HCT116 (cell line): ENCODE measurements at regions not wholly inside any gene's neighbourhood (a gene's known extent, or its start where the extent isn't known, plus 50 kb on each side); places are given as distances from the start of the nearest gene placed in this dataset.

Experiments
- ATAC-seq: fragments of 200-7000 bp; cut with Tn5 transposase; 2 replicates; pipeline ENCODE4 v1.9.1; 2020; ENCODE audit warnings: mild to moderate bottlenecking, moderate library complexity
- BruUV-seq: library from RNA; stranded (reverse); fragments of 400-500 nt; replicated peaks from 2 replicates; lab custom pipeline; 2021; lab: Mats Ljungman, UMichigan
- CTCF ChIA-PET: fragments of 300-600 bp; sonication (Branson Sonifier 250); formaldehyde crosslinking; loops from one replicate; lab custom pipeline; 2021; ENCODE audit warnings: antibody characterized with exemption; lab: Charles Lee
- POLR2A ChIA-PET: fragments of 300-600, 350-600 bp; sonication (Branson Sonifier 250); formaldehyde crosslinking; loops from one replicate; lab custom pipeline; 2021; ENCODE audit warnings: antibody characterized with exemption; lab: Charles Lee
- RAD21 ChIA-PET, 2 experiments: fragments of 300-600 bp; sonication (Branson Sonifier 250); formaldehyde crosslinking; loops; one replicate each; lab custom pipeline; 2023; ENCODE audit warnings: low total read pairs in 2 of 2; ENCODE audit not compliant: uncharacterized antibody in 2 of 2, unreplicated experiment in 2 of 2, low non-redundant PET in 1 of 2; lab: Charles Lee
- DNase-seq: peaks from one replicate; pipeline ENCODE4 v3.0.0-alpha.2; 2010; ENCODE audit warnings: low read depth, low spot score
- H2AFZ ChIP-seq: fragments of 200-600 bp; shearing (Covaris generic), sonication (generic); 2 replicates; pipeline ENCODE4 v1.6.1; 2017; ENCODE audit warnings: low read depth, mixed run types, mixed read lengths, antibody characterized with exemption, low read length; ENCODE audit not compliant: poor library complexity, severe bottlenecking
- H3K27ac ChIP-seq: 2 replicates; pipeline ENCODE4 v1.5.1; 2012; ENCODE audit warnings: low read depth, low read length
- H3K27me3 ChIP-seq: fragments of 200-600 bp; sonication (generic); 2 replicates; pipeline ENCODE4 v1.6.1; 2016; ENCODE audit warnings: mixed run types, low read length, mixed read lengths; ENCODE audit not compliant: insufficient read depth
- H3K36me3 ChIP-seq, 2 experiments: fragments of 200-500 bp in 1 of 2; fragments of 200-600 bp in 1 of 2; sonication (Bioruptor generic) in 1 of 2; sonication (generic) in 1 of 2; 2 replicates each; pipeline versions ENCODE4 v1.5.1 to v1.6.1; 2014 to 2016; ENCODE audit warnings: low read length in 2 of 2, inconsistent platforms in 1 of 2, mixed read lengths in 1 of 2, mixed run types in 1 of 2; ENCODE audit not compliant: insufficient read depth in 2 of 2, control insufficient read depth in 1 of 2
- H3K4me1 ChIP-seq, 2 experiments: fragments of 200-600 bp in 1 of 2; sonication (generic) in 1 of 2; 2 replicates each; pipeline versions ENCODE4 v1.5.1 to v1.6.1; 2012 to 2017; ENCODE audit warnings: low read length in 2 of 2, inconsistent platforms in 1 of 2, mild to moderate bottlenecking in 1 of 2, mixed read lengths in 1 of 2, mixed run types in 1 of 2, moderate library complexity in 1 of 2; ENCODE audit not compliant: insufficient read depth in 2 of 2, control insufficient read depth in 1 of 2
- H3K4me2 ChIP-seq: fragments of 200-600 bp; sonication (generic); 2 replicates; pipeline ENCODE4 v1.6.1; 2017; ENCODE audit warnings: mixed run types, low read length, mixed read lengths
- H3K4me3 ChIP-seq, 2 experiments: fragments of 200-600 bp in 1 of 2; sonication (generic) in 1 of 2; replicated peaks in 1 of 2; 2 replicates each; pipeline ENCODE4 v1.5.1; 2011 to 2016; ENCODE audit warnings: low read length in 2 of 2, control low read depth in 1 of 2, low read depth in 1 of 2, mild to moderate bottlenecking in 1 of 2, mixed read lengths in 1 of 2, mixed run types in 1 of 2
- H3K79me2 ChIP-seq: fragments of 200-600 bp; sonication (generic); 2 replicates; pipeline ENCODE4 v1.6.1; 2017; ENCODE audit warnings: mild to moderate bottlenecking, mixed run types, low read length, moderate library complexity, mixed read lengths; ENCODE audit not compliant: insufficient read depth
- H3K9ac ChIP-seq: fragments of 200-600 bp; sonication (generic); 2 replicates; pipeline ENCODE4 v1.6.1; 2016; ENCODE audit warnings: low read length, mixed read lengths
- H3K9me2 ChIP-seq: fragments of 200-600 bp; sonication (generic), shearing (Covaris generic); 2 replicates; pipeline ENCODE4 v1.6.1; 2017; ENCODE audit warnings: mixed run types, mild to moderate bottlenecking, moderate library complexity; ENCODE audit not compliant: insufficient read depth
- H3K9me3 ChIP-seq, 2 experiments: fragments of 200-500 bp in 1 of 2; fragments of 200-600 bp in 1 of 2; sonication (Bioruptor generic) in 1 of 2; sonication (generic) in 1 of 2; 2 replicates each; pipeline ENCODE4 v1.6.1; 2014 to 2017; ENCODE audit warnings: low read length in 2 of 2, mixed read lengths in 2 of 2, inconsistent platforms in 1 of 2, low read depth in 1 of 2, mild to moderate bottlenecking in 1 of 2, mixed run types in 1 of 2, moderate library complexity in 1 of 2; ENCODE audit not compliant: control insufficient read depth in 1 of 2, insufficient read depth in 1 of 2
- H4K20me1 ChIP-seq: fragments of 200-600 bp; sonication (generic), shearing (Covaris generic); 2 replicates; pipeline ENCODE4 v1.6.1; 2017; ENCODE audit warnings: mixed run types, mild to moderate bottlenecking, moderate library complexity; ENCODE audit not compliant: insufficient read depth
- CBX3 ChIP-seq: IDR thresholded peaks from 2 replicates; pipeline ENCODE4 v1.6.1; 2012; ENCODE audit warnings: low read depth
- CEBPB ChIP-seq: IDR thresholded peaks from 2 replicates; pipeline ENCODE4 v1.6.1; 2012; ENCODE audit warnings: low read depth
- EGR1 ChIP-seq: IDR thresholded peaks from 2 replicates; pipeline ENCODE4 v1.6.1; 2012; ENCODE audit warnings: low read depth
- ELF1 ChIP-seq: IDR thresholded peaks from 2 replicates; pipeline ENCODE4 v1.6.1; 2012; ENCODE audit warnings: low read depth, borderline replicate concordance
- EZH2 ChIP-seq: fragments of 200-600 bp; sonication (generic); IDR thresholded peaks from 2 replicates; pipeline ENCODE4 v1.6.1; 2017; ENCODE audit warnings: antibody characterized with exemption, mixed run types
- EZH2phosphoT487 ChIP-seq: fragments of 200-600 bp; IDR thresholded peaks from 2 replicates; pipeline ENCODE4 v1.6.1; 2018; ENCODE audit warnings: antibody characterized with exemption, borderline replicate concordance
- FOSL1 ChIP-seq: IDR thresholded peaks from 2 replicates; pipeline ENCODE4 v1.6.1; 2012; ENCODE audit warnings: low read depth
- SRF ChIP-seq: IDR thresholded peaks from 2 replicates; pipeline ENCODE4 v1.6.1; 2012; ENCODE audit warnings: low read depth
- TCF7L2 ChIP-seq: IDR thresholded peaks from 2 replicates; pipeline ENCODE4 v1.7.0; 2011; ENCODE audit warnings: borderline replicate concordance, inconsistent platforms; ENCODE audit not compliant: insufficient read depth, insufficient read length; ENCODE audit errors: extremely low read depth
- ZFX ChIP-seq: fragments of 450-650 bp; IDR thresholded peaks from 2 replicates; pipeline ENCODE4 v1.6.1; 2017
- ZNF274 ChIP-seq: fragments of 200-500 bp; sonication (Bioruptor generic); IDR thresholded peaks from 2 replicates; pipeline ENCODE4 v1.6.1; 2014; ENCODE audit warnings: mild to moderate bottlenecking, low read depth, low read length, inconsistent platforms
- intact Hi-C: fragments of 100-400 bp; cut with micrococcal nuclease; formaldehyde crosslinking; loops from 2 replicates; pipeline ENCODE4 v1.10.0; 2022
- TF ChIP-seq, protein P1 (sequence below): IDR thresholded peaks from 2 replicates; pipeline ENCODE4 v1.6.1; 2011; ENCODE audit warnings: mild to moderate bottlenecking, low read length, moderate library complexity; ENCODE audit not compliant: insufficient replicate concordance; ENCODE audit errors: extremely low read depth
- TF ChIP-seq, protein P2 (sequence below): IDR thresholded peaks from 2 replicates; pipeline ENCODE4 v1.6.1; 2012; ENCODE audit warnings: low read depth
- TF ChIP-seq, protein P3 (sequence below): IDR thresholded peaks from 2 replicates; pipeline ENCODE4 v1.6.1; 2012

DNA sequence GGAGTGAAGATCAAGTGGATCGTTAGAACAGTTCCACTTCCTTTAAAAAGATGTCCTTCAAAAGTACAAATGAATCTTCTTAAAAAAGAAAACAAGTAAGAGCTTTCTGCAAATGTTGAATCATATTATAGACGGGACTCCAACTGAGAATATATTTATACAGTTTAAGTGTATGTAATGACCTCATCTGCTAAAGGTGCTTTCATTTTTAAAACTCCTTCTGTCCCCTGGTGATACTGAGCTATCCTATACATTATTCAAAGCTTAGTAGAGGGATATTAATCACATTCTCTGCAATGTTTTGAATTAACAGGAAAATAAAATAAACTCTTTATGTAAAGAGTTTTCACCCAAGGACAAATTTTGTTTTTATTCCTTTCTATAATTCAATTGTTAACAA is 420.7 kb upstream of the SLC8A1 start:
- RAD21 ChIA-PET, result no interaction called here
- Histone ChIP-seq H3K27ac (no peak overlapping the region), H3K27me3 (no peaks in the 10 kb centered on the region), H3K9me3 (peaks cover 0 to 5% of the 10 kb centered on the region in 2 experiments; a peak in 2 of 4 replicates), H4K20me1 (no peaks in the 10 kb centered on the region), H3K4me1 (no peaks in the 10 kb centered on the region), H2AFZ (no peak overlapping the region), H3K4me2 (no peak overlapping the region), H3K36me3 (no peaks in the 10 kb centered on the region), H3K4me3 (no peak overlapping the region), H3K79me2 (no peaks in the 10 kb centered on the region), H3K9ac (no peak overlapping the region), H3K9me2 (no peaks in the 10 kb centered on the region)
- no peak for ATAC-seq
- no peak for TF ChIP-seq EZH2
- no peak for TF ChIP-seq ZFX
- TF ChIP-seq SRF, result no peak
- no peak for TF ChIP-seq CBX3
- TF ChIP-seq, protein P1, sequence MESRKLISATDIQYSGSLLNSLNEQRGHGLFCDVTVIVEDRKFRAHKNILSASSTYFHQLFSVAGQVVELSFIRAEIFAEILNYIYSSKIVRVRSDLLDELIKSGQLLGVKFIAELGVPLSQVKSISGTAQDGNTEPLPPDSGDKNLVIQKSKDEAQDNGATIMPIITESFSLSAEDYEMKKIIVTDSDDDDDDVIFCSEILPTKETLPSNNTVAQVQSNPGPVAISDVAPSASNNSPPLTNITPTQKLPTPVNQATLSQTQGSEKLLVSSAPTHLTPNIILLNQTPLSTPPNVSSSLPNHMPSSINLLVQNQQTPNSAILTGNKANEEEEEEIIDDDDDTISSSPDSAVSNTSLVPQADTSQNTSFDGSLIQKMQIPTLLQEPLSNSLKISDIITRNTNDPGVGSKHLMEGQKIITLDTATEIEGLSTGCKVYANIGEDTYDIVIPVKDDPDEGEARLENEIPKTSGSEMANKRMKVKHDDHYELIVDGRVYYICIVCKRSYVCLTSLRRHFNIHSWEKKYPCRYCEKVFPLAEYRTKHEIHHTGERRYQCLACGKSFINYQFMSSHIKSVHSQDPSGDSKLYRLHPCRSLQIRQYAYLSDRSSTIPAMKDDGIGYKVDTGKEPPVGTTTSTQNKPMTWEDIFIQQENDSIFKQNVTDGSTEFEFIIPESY, result no peak
- TF ChIP-seq FOSL1, result no peak
- no peak for TF ChIP-seq ZNF274
- TF ChIP-seq, protein P2, sequence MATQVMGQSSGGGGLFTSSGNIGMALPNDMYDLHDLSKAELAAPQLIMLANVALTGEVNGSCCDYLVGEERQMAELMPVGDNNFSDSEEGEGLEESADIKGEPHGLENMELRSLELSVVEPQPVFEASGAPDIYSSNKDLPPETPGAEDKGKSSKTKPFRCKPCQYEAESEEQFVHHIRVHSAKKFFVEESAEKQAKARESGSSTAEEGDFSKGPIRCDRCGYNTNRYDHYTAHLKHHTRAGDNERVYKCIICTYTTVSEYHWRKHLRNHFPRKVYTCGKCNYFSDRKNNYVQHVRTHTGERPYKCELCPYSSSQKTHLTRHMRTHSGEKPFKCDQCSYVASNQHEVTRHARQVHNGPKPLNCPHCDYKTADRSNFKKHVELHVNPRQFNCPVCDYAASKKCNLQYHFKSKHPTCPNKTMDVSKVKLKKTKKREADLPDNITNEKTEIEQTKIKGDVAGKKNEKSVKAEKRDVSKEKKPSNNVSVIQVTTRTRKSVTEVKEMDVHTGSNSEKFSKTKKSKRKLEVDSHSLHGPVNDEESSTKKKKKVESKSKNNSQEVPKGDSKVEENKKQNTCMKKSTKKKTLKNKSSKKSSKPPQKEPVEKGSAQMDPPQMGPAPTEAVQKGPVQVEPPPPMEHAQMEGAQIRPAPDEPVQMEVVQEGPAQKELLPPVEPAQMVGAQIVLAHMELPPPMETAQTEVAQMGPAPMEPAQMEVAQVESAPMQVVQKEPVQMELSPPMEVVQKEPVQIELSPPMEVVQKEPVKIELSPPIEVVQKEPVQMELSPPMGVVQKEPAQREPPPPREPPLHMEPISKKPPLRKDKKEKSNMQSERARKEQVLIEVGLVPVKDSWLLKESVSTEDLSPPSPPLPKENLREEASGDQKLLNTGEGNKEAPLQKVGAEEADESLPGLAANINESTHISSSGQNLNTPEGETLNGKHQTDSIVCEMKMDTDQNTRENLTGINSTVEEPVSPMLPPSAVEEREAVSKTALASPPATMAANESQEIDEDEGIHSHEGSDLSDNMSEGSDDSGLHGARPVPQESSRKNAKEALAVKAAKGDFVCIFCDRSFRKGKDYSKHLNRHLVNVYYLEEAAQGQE, result no peak
- TF ChIP-seq, protein P3, sequence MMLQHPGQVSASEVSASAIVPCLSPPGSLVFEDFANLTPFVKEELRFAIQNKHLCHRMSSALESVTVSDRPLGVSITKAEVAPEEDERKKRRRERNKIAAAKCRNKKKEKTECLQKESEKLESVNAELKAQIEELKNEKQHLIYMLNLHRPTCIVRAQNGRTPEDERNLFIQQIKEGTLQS, result no peak
- no peak for TF ChIP-seq ELF1
- no peak for TF ChIP-seq EZH2phosphoT487
- no peak for TF ChIP-seq CEBPB
- no peak for TF ChIP-seq EGR1
- no peak for TF ChIP-seq TCF7L2
- POLR2A ChIA-PET, result no interaction called here
- BruUV-seq, result no TSS peak
- DNase-seq, result no peak
- CTCF ChIA-PET, result no interaction called here
- intact Hi-C loops, result no loop called here
